Kidney (tissue), 13 donors: ENCODE measurements at regions not wholly inside any gene's neighbourhood (a gene's known extent, or its start where the extent isn't known, plus 50 kb on each side); places are given as distances from the start of the nearest gene placed in this dataset.
"Not testable (repeated sequence)": the region's sequence is repeated elsewhere in the genome, so short reads cannot be mapped to it uniquely, and the experiment has no call there.

Experiments used
- DNase-seq, 5 donors: peaks; one replicate each; pipeline ENCODE4 v3.0.0-alpha.2; 2013 to 2020
- FAIRE-seq: peaks from 2 replicates; lab custom pipeline; 2012; peaks lifted over from hg19 to GRCh38; lab: Jason Lieb, UNC
- H3K27ac ChIP-seq, 2 donors: one replicate each; pipeline ENCODE4 v1.7.0; 2013; ENCODE audit warnings: low read depth in 2 of 2, low read length in 2 of 2, inconsistent platforms in 1 of 2
- H3K27me3 ChIP-seq: one replicate; pipeline ENCODE4 v1.7.1; 2013; ENCODE audit warnings: low read length, inconsistent platforms; ENCODE audit not compliant: control insufficient read depth, insufficient read depth
- H3K36me3 ChIP-seq, 3 donors: one replicate each; pipeline versions ENCODE4 v1.7.0 to v1.7.1; 2013; ENCODE audit warnings: low read length in 3 of 3, control low read depth in 1 of 3, inconsistent platforms in 1 of 3; ENCODE audit not compliant: insufficient read depth in 3 of 3, control insufficient read depth in 2 of 3
- H3K4me1 ChIP-seq, 3 donors: one replicate each; pipeline versions ENCODE4 v1.7.0 to v1.7.1; 2013; ENCODE audit warnings: low read length in 3 of 3, inconsistent platforms in 1 of 3, low read depth in 1 of 3; ENCODE audit not compliant: control insufficient read depth in 2 of 3, insufficient read depth in 2 of 3
- H3K4me3 ChIP-seq, 3 donors: one replicate each; pipeline versions ENCODE4 v1.7.0 to v1.8.1; 2013; ENCODE audit warnings: low read length in 3 of 3, control low read depth in 1 of 3, inconsistent platforms in 1 of 3
- H3K9ac ChIP-seq, 3 donors: one replicate each; pipeline versions ENCODE4 v1.7.0 to v1.7.1; 2013; ENCODE audit warnings: low read length in 3 of 3, control low read depth in 1 of 3, inconsistent platforms in 1 of 3
- H3K9me3 ChIP-seq, 3 donors: one replicate each; pipeline versions ENCODE4 v1.7.0 to v1.7.1; 2013; ENCODE audit warnings: low read length in 3 of 3, control low read depth in 1 of 3, inconsistent platforms in 1 of 3; ENCODE audit not compliant: control insufficient read depth in 2 of 3, insufficient read depth in 1 of 3
- CTCF ChIP-seq: IDR thresholded peaks from 3 replicates; pipeline ENCODE4 v1.5.1; 2012; ENCODE audit warnings: mild to moderate bottlenecking, moderate library complexity, borderline replicate concordance; ENCODE audit not compliant: insufficient read depth; ENCODE audit errors: extremely low read depth
- intact Hi-C: fragments of 100-400 bp; cut with DNase I; formaldehyde crosslinking; loops from one replicate; pipeline ENCODE4 v1.11.1; 2022
- donor health status: control.
- donor health status: control.
- donor health status: control.
- donor health status: control.
- donor health status: control.
- donor health status: DM: yes; HTN: yes; CAD: no.
- donor health status: Normal renal cell carcinoma (clear cell type).

GRCh38 chr1:73467731-73468130, 730.2 kb downstream of the LRRIQ3 start:
- TF ChIP-seq CTCF = no peak
- Histone ChIP-seq H3K36me3 (no peaks in the 10 kb centered on the region), H3K4me1 (no peaks in the 10 kb centered on the region), H3K27me3 (no peaks in the 10 kb centered on the region), H3K9me3 (no peaks in the 10 kb centered on the region), H3K9ac (no peak overlapping the region), H3K27ac (no peak overlapping the region), H3K4me3 (no peak overlapping the region)
- intact Hi-C loops = no loop called here
- FAIRE-seq = no peak
- no peak for DNase-seq

DNA sequence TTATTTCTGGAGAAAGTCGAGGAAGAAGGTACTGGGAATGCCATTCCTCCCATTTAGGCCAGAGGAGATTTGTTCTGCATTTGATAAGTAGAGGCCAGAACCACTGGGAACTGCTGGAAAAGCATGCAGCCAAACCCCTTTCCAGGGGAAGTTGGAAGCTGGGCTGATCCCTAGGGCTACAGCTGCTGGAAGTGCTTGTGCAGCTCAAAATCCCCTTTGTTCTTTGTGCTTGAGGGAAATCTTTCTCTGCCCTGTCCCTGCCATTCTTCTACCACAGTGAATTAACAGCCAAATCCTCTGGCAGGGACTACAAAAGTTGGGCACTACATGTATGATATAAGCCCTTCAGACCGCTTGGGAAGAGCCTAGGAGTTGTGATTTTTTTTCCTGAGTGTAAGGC, 734.1 kb downstream of the LRRIQ3 start:
- intact Hi-C loops = no loop called here
- no peak for TF ChIP-seq CTCF
- no peaks in the 10 kb centered on the region for H3K27me3 ChIP-seq
- FAIRE-seq (no peak), DNase-seq (no peak)
- H3K36me3 ChIP-seq = no peaks in the 10 kb centered on the region
- no peak overlapping the region for H3K27ac ChIP-seq
- H3K9me3 ChIP-seq = no peaks in the 10 kb centered on the region
- H3K4me3 ChIP-seq = no peak overlapping the region
- H3K9ac ChIP-seq = no peak overlapping the region
- no peaks in the 10 kb centered on the region for H3K4me1 ChIP-seq

GRCh38 chr1:73452522-73452921, 745.5 kb downstream of the LRRIQ3 start:
- intact Hi-C loops = no loop called here
- H3K4me3 ChIP-seq = no peak overlapping the region
- no peaks in the 10 kb centered on the region for H3K36me3 ChIP-seq
- H3K9me3 ChIP-seq = no peaks in the 10 kb centered on the region
- DNase-seq (no peak), FAIRE-seq (no peak)
- TF ChIP-seq CTCF = no peak
- H3K27me3 ChIP-seq = no peaks in the 10 kb centered on the region
- H3K27ac ChIP-seq = no peak overlapping the region
- no peaks in the 10 kb centered on the region for H3K4me1 ChIP-seq
- H3K9ac ChIP-seq = no peak overlapping the region

DNA sequence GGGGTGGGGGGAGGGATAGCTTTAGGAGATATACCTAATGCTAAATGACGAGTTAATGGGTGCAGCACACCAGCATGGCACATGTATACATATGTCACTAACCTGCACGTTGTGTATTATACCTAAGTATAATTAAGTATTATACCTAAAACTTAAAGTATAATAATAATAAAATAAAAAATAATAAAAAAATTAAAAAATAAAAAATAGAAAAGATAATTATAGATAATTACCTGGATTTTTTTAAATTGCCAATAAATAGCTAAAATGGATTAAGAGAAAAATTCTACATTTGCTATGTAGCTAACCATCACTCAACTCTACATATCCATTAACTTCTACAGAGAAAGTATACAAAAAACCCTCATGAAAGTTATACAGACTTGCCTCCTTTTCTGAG, 747.3 kb downstream of the LRRIQ3 start:
- FAIRE-seq, H3K9me3 ChIP-seq, H3K27ac ChIP-seq, H3K9ac ChIP-seq, DNase-seq, H3K36me3 ChIP-seq, intact Hi-C loops, H3K4me3 ChIP-seq, H3K27me3 ChIP-seq, H3K4me1 ChIP-seq: not testable (repeated sequence)
